ENCODE measurements at regions not wholly inside any gene's neighbourhood (a gene's known extent, or its start where the extent isn't known, plus 50 kb on each side); places are given as distances from the start of the nearest gene placed in this dataset.
A peak's percentile ranks its signal among the peaks of the same experiment; 100 is the strongest.

GRCh38 chr3:104101736-104102135, 1265.0 kb upstream of the ALCAM start:
- Mint-ChIP-seq H3K4me3 (no peak overlapping the region), H3K36me3 (no peaks in the 10 kb centered on the region), H3K27ac (no peak overlapping the region), H3K4me1 (ENCODE audit: unreplicated experiment) (no peaks in the 10 kb centered on the region), H3K27me3 (no peaks in the 10 kb centered on the region), H3K9me3 (no peaks in the 10 kb centered on the region)
- TF ChIP-seq CTCF (conservative IDR thresholded peaks at IDR 0.05) = no peak
- no peak for DNase-seq (ENCODE audit: extremely low spot score, unreplicated experiment)

GRCh38 chr3:104102386-104102785, 1264.3 kb upstream of the ALCAM start:
- H3K27ac Mint-ChIP-seq = no peak overlapping the region
- peak; percentile 81 for TF ChIP-seq CTCF (conservative IDR thresholded peaks at IDR 0.05)
- DNase-seq (ENCODE audit: extremely low spot score, unreplicated experiment) = no peak
- H3K27me3 Mint-ChIP-seq = no peaks in the 10 kb centered on the region
- no peaks in the 10 kb centered on the region for H3K4me1 Mint-ChIP-seq (ENCODE audit: unreplicated experiment)
- no peaks in the 10 kb centered on the region for H3K9me3 Mint-ChIP-seq
- H3K36me3 Mint-ChIP-seq = no peaks in the 10 kb centered on the region
- H3K4me3 Mint-ChIP-seq = no peak overlapping the region

DNA sequence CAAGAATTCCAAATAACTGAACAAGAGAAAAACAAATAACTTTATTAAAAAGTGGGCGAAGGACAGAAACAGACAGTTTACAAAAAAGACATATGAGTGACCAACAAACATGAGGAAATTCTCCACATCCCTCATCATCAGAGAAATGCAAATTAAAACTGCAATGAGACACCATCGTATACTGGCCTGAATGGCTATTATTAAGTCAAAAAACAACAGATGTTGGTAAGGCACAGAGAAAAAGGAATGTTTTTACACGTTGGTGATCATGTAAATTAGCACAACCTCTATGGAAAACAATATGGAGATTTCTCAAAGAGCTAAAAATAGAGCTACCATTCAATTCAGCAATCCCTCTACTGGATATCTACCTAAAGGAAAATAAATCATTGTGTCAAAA, 1260.4 kb upstream of the ALCAM start:
- Mint-ChIP-seq H3K4me1 (ENCODE audit: unreplicated experiment) (no peaks in the 10 kb centered on the region), H3K27me3 (no peaks in the 10 kb centered on the region), H3K36me3 (no peaks in the 10 kb centered on the region), H3K27ac (no peak overlapping the region), H3K9me3 (no peaks in the 10 kb centered on the region), H3K4me3 (no peak overlapping the region)
- no peak for DNase-seq (ENCODE audit: extremely low spot score, unreplicated experiment)
- no peak for TF ChIP-seq CTCF (conservative IDR thresholded peaks at IDR 0.05)

DNA sequence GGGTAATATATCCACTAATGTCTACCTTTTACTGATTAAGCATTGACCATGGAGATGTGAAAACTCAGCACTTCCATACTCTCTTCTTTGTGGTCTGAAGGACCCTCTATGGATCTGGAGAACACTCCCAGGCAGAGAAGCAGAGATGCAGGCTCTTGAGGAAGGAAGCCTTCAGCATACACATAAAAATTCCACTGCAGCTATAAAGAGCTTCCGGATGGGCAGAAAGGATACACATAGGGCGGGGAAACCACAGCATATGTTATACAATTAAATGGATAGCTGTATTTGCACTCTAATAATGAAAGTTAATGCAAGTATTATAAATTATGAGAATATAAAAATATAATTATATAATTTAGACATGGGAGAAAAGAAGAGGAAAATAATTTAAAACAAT, 1258.2 kb upstream of the ALCAM start:
- Mint-ChIP-seq H3K9me3 (peaks cover 4% of the 10 kb centered on the region), H3K36me3 (no peaks in the 10 kb centered on the region), H3K4me3 (no peak overlapping the region), H3K27me3 (no peaks in the 10 kb centered on the region), H3K27ac (no peak overlapping the region), H3K4me1 (ENCODE audit: unreplicated experiment) (no peaks in the 10 kb centered on the region)
- DNase-seq (ENCODE audit: extremely low spot score, unreplicated experiment) = no peak
- no peak for TF ChIP-seq CTCF (conservative IDR thresholded peaks at IDR 0.05)

DNA sequence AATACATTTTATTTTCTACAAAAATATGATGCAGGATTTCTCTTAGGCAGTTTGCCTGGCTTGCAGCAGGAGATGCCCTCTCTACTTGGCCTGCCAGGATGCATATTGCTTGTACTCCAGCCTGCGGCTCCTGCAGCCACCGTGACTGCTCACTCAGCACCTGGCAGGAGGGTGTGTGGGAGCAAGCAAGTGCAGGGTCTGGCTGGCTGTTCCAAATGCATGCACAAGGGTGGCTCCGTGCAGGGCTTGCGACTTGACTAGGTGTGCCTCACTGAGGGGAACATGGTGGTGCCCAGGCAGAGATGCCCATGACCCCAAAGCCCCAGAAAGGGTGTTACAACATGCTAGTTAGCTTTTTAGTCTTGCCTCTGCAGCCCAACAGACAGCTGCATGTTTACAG, 1240.2 kb upstream of the ALCAM start:
- Mint-ChIP-seq H3K4me1 (ENCODE audit: unreplicated experiment) (no peaks in the 10 kb centered on the region), H3K36me3 (peaks cover 3% of the 10 kb centered on the region), H3K27ac (no peak overlapping the region), H3K4me3 (no peak overlapping the region), H3K27me3 (no peaks in the 10 kb centered on the region), H3K9me3 (peaks cover 5% of the 10 kb centered on the region)
- DNase-seq (ENCODE audit: extremely low spot score, unreplicated experiment) = no peak
- TF ChIP-seq CTCF (conservative IDR thresholded peaks at IDR 0.05) = no peak

GRCh38 chr3:104126864-104127553, 1239.7 kb upstream of the ALCAM start:
- H3K4me3 Mint-ChIP-seq = no peak overlapping the region
- no peak for DNase-seq (ENCODE audit: extremely low spot score, unreplicated experiment)

More at GRCh38 chr3:104126864-104127553, 1239.7 kb upstream of the ALCAM start:
- peaks cover 5% of the 10 kb centered on the region for H3K9me3 Mint-ChIP-seq
- H3K36me3 Mint-ChIP-seq = peaks cover 3% of the 10 kb centered on the region
- no peaks in the 10 kb centered on the region for H3K4me1 Mint-ChIP-seq (ENCODE audit: unreplicated experiment)
- peak overlapping the region; percentile 18 for H3K27ac Mint-ChIP-seq
- no peak for TF ChIP-seq CTCF (conservative IDR thresholded peaks at IDR 0.05)
- H3K27me3 Mint-ChIP-seq = no peaks in the 10 kb centered on the region

All from type B pancreatic cell (in vitro differentiated cells).